CD14-positive monocyte (primary cell): ENCODE measurements at regions not wholly inside any gene's neighbourhood (a gene's known extent, or its start where the extent isn't known, plus 50 kb on each side); places are given as distances from the start of the nearest gene placed in this dataset.

ENCODE experiments used
- DNase-seq, 3 donors: peaks; one replicate each; pipeline ENCODE4 v3.0.0-alpha.2; 2011 to 2022
- H2AFZ ChIP-seq: 2 replicates; pipeline ENCODE4 v1.6.0; 2012; ENCODE audit warnings: mild to moderate bottlenecking, low read depth, low read length, inconsistent platforms; ENCODE audit not compliant: insufficient read depth, poor library complexity, severe bottlenecking
- H3K27ac ChIP-seq, 2 donors: 1 replicate in 1 of 2; 2 replicates in 1 of 2; pipeline ENCODE4 v1.5.1; 2012 to 2013; ENCODE audit warnings: low read length in 2 of 2, control low read depth in 1 of 2, inconsistent platforms in 1 of 2, low read depth in 1 of 2, mild to moderate bottlenecking in 1 of 2
- H3K27me3 ChIP-seq, 2 donors: one replicate each; pipeline versions ENCODE4 v1.6.0 to v1.6.1; 2011 to 2013; ENCODE audit warnings: low read length in 2 of 2; ENCODE audit not compliant: control insufficient read depth in 2 of 2, insufficient read depth in 2 of 2
- H3K36me3 ChIP-seq, 2 donors: replicated peaks in 1 of 2; 1 replicate in 1 of 2; 2 replicates in 1 of 2; pipeline versions ENCODE4 v1.5.1 to v1.6.1; 2012 to 2013; ENCODE audit warnings: low read length in 2 of 2, control low read depth in 1 of 2, inconsistent platforms in 1 of 2, mild to moderate bottlenecking in 1 of 2; ENCODE audit not compliant: insufficient read depth in 2 of 2, control insufficient read depth in 1 of 2
- H3K4me1 ChIP-seq, 2 donors: 1 replicate in 1 of 2; 2 replicates in 1 of 2; pipeline versions ENCODE4 v1.5.1 to v1.6.1; 2012 to 2013; ENCODE audit warnings: low read length in 2 of 2, control low read depth in 1 of 2, inconsistent platforms in 1 of 2, mild to moderate bottlenecking in 1 of 2, moderate library complexity in 1 of 2; ENCODE audit not compliant: insufficient read depth in 2 of 2, control insufficient read depth in 1 of 2
- H3K4me2 ChIP-seq: replicated peaks from 2 replicates; pipeline ENCODE3; 2012; ENCODE audit warnings: low read length, moderate library complexity, mild to moderate bottlenecking; ENCODE audit not compliant: poor library complexity, severe bottlenecking; ENCODE audit errors: extremely low read depth
- H3K4me3 ChIP-seq, 3 experiments: fragments of 200-600 bp in 1 of 3; sonication (generic) in 1 of 3; replicated peaks in 1 of 3; 1 replicate in 2 of 3; 2 replicates in 1 of 3; pipeline ENCODE4 v1.5.1; 2011 to 2013; ENCODE audit warnings: low read length in 3 of 3, mild to moderate bottlenecking in 3 of 3, control low read depth in 2 of 3, low read depth in 2 of 3, inconsistent platforms in 1 of 3, moderate library complexity in 1 of 3
- H3K79me2 ChIP-seq: 2 replicates; pipeline ENCODE4 v1.6.0; 2012; ENCODE audit warnings: mild to moderate bottlenecking, control low read depth, inconsistent platforms, low read length, moderate library complexity; ENCODE audit not compliant: insufficient read depth
- H3K9ac ChIP-seq: 2 replicates; pipeline ENCODE4 v1.6.0; 2017; ENCODE audit warnings: low read length, mild to moderate bottlenecking; ENCODE audit not compliant: insufficient read depth, poor library complexity, severe bottlenecking
- H3K9me3 ChIP-seq, 2 donors: replicated peaks in 1 of 2; 1 replicate in 1 of 2; 2 replicates in 1 of 2; pipeline versions ENCODE4 v1.5.1 to v1.6.1; 2012 to 2013; ENCODE audit warnings: low read length in 2 of 2, control low read depth in 1 of 2; ENCODE audit not compliant: control insufficient read depth in 1 of 2, insufficient read depth in 1 of 2
- H4K20me1 ChIP-seq: 2 replicates; pipeline ENCODE4 v1.6.0; 2012; ENCODE audit warnings: mild to moderate bottlenecking, low read length, control low read depth, moderate library complexity; ENCODE audit not compliant: insufficient read depth
- H3K27ac Mint-ChIP-seq, 7 donors: one replicate each; pipeline ENCODE4 v1.8.0; 2020; ENCODE audit warnings: mild to moderate bottlenecking in 7 of 7, mixed read lengths in 7 of 7, moderate library complexity in 6 of 7, inconsistent platforms in 2 of 7
- H3K27me3 Mint-ChIP-seq, 3 donors: one replicate each; pipeline ENCODE4 v1.8.0; 2021 to 2022; ENCODE audit warnings: low read depth in 3 of 3, mild to moderate bottlenecking in 3 of 3, mixed read lengths in 3 of 3, moderate library complexity in 3 of 3, inconsistent platforms in 1 of 3
- H3K36me3 Mint-ChIP-seq, 2 donors: one replicate each; pipeline ENCODE4 v1.8.0; 2020; ENCODE audit warnings: mixed read lengths in 2 of 2, inconsistent platforms in 1 of 2, mild to moderate bottlenecking in 1 of 2
- H3K4me1 Mint-ChIP-seq: one replicate; pipeline ENCODE4 v1.8.0; 2020; ENCODE audit warnings: mild to moderate bottlenecking, mixed read lengths
- H3K4me3 Mint-ChIP-seq, 2 donors: one replicate each; pipeline ENCODE4 v1.8.0; 2020; ENCODE audit warnings: mild to moderate bottlenecking in 2 of 2, mixed read lengths in 2 of 2, moderate library complexity in 1 of 2
- H3K9me3 Mint-ChIP-seq, 7 donors: one replicate each; pipeline ENCODE4 v1.8.0; 2020 to 2022; ENCODE audit warnings: mixed read lengths in 7 of 7, mild to moderate bottlenecking in 6 of 7, moderate library complexity in 6 of 7, inconsistent platforms in 2 of 7
- CTCF ChIP-seq: fragments of 200-600 bp; IDR thresholded peaks from one replicate; pipeline ENCODE4 v1.8.0; 2022; ENCODE audit warnings: antibody characterized with exemption, mild to moderate bottlenecking
- WGBS: methylation state at CpG from one replicate; pipeline ENCODE4 v1.1.5; 2013; ENCODE audit warnings: missing lambda C conversion rate; ENCODE audit not compliant: insufficient coverage; 5-methylcytosine and 5-hydroxymethylcytosine counted together
- intact Hi-C, 2 donors: fragments of 100-400 bp; cut with micrococcal nuclease; formaldehyde crosslinking; loops; one replicate each; pipeline versions ENCODE4 v1.15.0 to v1.15.1; 2023

DNA sequence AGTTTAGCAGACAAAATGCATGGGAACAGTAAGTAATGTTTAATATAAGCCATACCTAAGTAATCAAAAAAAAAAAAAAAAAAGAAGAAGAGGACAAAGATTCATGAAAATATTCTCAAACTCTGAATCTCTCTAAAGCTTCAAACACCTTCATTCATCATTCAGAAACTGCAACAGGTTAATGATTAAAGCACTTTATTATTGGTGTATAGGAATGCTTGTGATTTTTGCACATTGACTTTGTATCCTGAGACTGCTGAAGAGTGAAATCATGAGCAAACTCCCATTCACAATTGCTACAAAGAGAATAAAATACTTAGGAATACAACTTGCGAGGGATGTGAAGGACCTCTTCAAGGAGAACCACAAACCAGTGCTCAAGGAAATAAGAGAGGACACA is 278.4 kb upstream of the DCN start:
- H3K27me3 Mint-ChIP-seq = no peaks in the 10 kb centered on the region
- no peak overlapping the region for H3K27ac Mint-ChIP-seq
- H3K9ac ChIP-seq = no peak overlapping the region
- H3K36me3 Mint-ChIP-seq = no peaks in the 10 kb centered on the region
- H3K4me2 ChIP-seq = no peak overlapping the region
- no peaks in the 10 kb centered on the region for H4K20me1 ChIP-seq
- peaks cover 0 to 3% (median 0%) of the 10 kb centered on the region in 7 donors for H3K9me3 Mint-ChIP-seq
- no CpG with 5 or more reads among the region's 1 CpG for WGBS
- H3K9me3 ChIP-seq = peaks cover 0 to 2% of the 10 kb centered on the region in 2 donors
- no peaks in the 10 kb centered on the region for H3K27me3 ChIP-seq
- H3K4me1 ChIP-seq = no peaks in the 10 kb centered on the region
- intact Hi-C loops = no loop called here
- no peak overlapping the region for H2AFZ ChIP-seq
- no peaks in the 10 kb centered on the region for H3K36me3 ChIP-seq
- DNase-seq = no peak
- H3K4me3 ChIP-seq = no peak overlapping the region
- no peaks in the 10 kb centered on the region for H3K79me2 ChIP-seq
- H3K27ac ChIP-seq = no peak overlapping the region
- H3K4me3 Mint-ChIP-seq = no peak overlapping the region
- no peak for TF ChIP-seq CTCF
- H3K4me1 Mint-ChIP-seq = no peaks in the 10 kb centered on the region

DNA sequence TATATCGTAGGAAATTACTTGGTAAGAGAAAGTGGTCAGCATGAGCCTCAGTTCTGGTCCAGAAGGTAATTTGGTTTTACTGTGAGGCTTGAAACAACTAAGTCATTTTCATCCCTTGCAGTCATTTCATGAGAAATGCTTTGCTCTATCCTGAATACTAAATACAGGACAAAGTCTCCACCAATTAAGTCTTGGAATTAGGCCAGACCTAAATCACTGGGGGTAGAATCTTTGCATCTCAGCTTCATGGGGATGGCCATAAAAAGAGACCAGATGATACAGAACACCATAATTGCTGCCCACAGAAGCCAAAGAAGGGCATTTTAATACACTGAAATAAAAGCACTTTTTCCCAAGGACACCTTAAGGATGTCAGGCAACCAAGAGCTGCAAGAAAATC is 277.9 kb upstream of the DCN start:
- H3K4me1 ChIP-seq = no peaks in the 10 kb centered on the region
- Mint-ChIP-seq H3K4me3 (no peak overlapping the region), H3K27me3 (no peaks in the 10 kb centered on the region), H3K4me1 (no peaks in the 10 kb centered on the region), H3K36me3 (no peaks in the 10 kb centered on the region), H3K27ac (no peak overlapping the region), H3K9me3 (peaks cover 0 to 4% (median 0%) of the 10 kb centered on the region in 7 donors)
- DNase-seq = no peak
- no peaks in the 10 kb centered on the region for H3K79me2 ChIP-seq
- no CpG with 5 or more reads among the region's 1 CpG for WGBS
- H3K27ac ChIP-seq = no peak overlapping the region
- no peak overlapping the region for H2AFZ ChIP-seq
- TF ChIP-seq CTCF = no peak
- no peaks in the 10 kb centered on the region for H3K36me3 ChIP-seq
- H3K27me3 ChIP-seq = no peaks in the 10 kb centered on the region
- intact Hi-C loops = no loop called here
- no peak overlapping the region for H3K4me2 ChIP-seq
- no peak overlapping the region for H3K9ac ChIP-seq
- H3K4me3 ChIP-seq = no peak overlapping the region
- H4K20me1 ChIP-seq = no peaks in the 10 kb centered on the region
- H3K9me3 ChIP-seq = peaks cover 0 to 2% of the 10 kb centered on the region in 2 donors
